K562 (cell line): ENCODE measurements at regions not wholly inside any gene's neighbourhood (a gene's known extent, or its start where the extent isn't known, plus 50 kb on each side); places are given as distances from the start of the nearest gene placed in this dataset.

ENCODE experiments used
- NRF1 ChIP-seq, 2 experiments: fragments of 450-650 bp; IDR thresholded peaks in 1 of 2; conservative IDR thresholded peaks in 1 of 2; 2 replicates each; pipeline ENCODE4 v1.6.1; 2014; ENCODE audit warnings: mild to moderate bottlenecking in 2 of 2
- RBM25 ChIP-seq: fragments of 200-400 bp; formaldehyde crosslinking; IDR thresholded peaks from 2 replicates; pipeline ENCODE4 v1.6.1; 2018; ENCODE audit warnings: low read length, low read depth, moderate library complexity; ENCODE audit not compliant: severe bottlenecking
- RUNX1 ChIP-seq: sonication (generic); IDR thresholded peaks from 2 replicates; pipeline ENCODE4 v1.6.1; 2016; ENCODE audit warnings: antibody characterized with exemption, low read depth
- ZNF740 ChIP-seq, 3 experiments: fragments of 200-800 bp in 1 of 3; sonication (Bioruptor generic) in 1 of 3; sonication (generic) in 1 of 3; formaldehyde crosslinking in 1 of 3; IDR thresholded peaks; 2 replicates each; pipeline versions ENCODE4 v1.6.1 to v1.8.0; 2016 to 2022; ENCODE audit warnings: mild to moderate bottlenecking in 2 of 3, missing compliant biosample characterization in 2 of 3, missing genetic modification characterization in 2 of 3, missing genetic modification reagents in 1 of 3
- TF ChIP-seq, protein P1 (sequence below): fragments of 450-650 bp; IDR thresholded peaks from 2 replicates; pipeline ENCODE4 v1.6.1; 2016; ENCODE audit warnings: mild to moderate bottlenecking, moderate library complexity

DNA sequence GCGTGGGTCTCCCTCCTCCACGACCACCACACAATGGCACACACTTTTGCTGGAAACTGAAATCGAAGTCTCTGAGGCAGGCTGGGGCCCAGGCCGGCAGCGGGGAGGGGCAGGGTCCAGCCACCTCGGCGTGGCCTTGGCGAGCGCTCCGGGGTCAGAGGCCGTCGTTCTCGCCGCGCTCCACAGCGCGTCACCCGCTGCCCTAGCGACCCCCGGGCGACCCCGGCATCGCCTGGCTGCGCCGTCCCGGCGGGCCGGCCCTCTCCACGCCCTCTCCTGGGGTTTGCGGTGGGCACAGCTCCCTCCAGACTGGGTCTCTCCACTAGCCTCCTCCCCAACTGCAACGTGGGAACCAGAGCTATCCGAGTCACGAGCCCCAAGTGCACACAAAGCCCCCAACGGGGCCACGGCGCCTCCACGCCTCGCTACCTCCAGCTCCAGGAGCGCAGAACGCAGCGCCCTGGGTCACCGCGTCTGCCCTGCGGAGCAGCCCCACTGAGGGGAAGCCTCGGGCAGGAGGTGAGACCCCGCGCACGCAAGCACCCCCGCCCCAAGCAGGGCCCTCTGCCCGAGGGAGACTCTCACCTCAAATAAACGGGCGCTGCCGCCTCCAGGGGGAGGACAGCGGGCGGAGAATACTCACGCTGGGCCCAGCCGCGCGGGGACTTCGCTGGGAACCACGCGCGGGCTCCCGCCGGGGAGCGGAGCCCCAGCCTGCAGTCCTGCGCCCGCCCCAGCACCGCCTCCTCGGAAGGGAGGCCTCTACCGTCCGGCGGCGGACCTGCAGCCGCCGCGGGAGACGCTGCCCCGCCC lies 134.0 kb upstream of the BARHL2 start (continued):
- TF ChIP-seq, protein P1, sequence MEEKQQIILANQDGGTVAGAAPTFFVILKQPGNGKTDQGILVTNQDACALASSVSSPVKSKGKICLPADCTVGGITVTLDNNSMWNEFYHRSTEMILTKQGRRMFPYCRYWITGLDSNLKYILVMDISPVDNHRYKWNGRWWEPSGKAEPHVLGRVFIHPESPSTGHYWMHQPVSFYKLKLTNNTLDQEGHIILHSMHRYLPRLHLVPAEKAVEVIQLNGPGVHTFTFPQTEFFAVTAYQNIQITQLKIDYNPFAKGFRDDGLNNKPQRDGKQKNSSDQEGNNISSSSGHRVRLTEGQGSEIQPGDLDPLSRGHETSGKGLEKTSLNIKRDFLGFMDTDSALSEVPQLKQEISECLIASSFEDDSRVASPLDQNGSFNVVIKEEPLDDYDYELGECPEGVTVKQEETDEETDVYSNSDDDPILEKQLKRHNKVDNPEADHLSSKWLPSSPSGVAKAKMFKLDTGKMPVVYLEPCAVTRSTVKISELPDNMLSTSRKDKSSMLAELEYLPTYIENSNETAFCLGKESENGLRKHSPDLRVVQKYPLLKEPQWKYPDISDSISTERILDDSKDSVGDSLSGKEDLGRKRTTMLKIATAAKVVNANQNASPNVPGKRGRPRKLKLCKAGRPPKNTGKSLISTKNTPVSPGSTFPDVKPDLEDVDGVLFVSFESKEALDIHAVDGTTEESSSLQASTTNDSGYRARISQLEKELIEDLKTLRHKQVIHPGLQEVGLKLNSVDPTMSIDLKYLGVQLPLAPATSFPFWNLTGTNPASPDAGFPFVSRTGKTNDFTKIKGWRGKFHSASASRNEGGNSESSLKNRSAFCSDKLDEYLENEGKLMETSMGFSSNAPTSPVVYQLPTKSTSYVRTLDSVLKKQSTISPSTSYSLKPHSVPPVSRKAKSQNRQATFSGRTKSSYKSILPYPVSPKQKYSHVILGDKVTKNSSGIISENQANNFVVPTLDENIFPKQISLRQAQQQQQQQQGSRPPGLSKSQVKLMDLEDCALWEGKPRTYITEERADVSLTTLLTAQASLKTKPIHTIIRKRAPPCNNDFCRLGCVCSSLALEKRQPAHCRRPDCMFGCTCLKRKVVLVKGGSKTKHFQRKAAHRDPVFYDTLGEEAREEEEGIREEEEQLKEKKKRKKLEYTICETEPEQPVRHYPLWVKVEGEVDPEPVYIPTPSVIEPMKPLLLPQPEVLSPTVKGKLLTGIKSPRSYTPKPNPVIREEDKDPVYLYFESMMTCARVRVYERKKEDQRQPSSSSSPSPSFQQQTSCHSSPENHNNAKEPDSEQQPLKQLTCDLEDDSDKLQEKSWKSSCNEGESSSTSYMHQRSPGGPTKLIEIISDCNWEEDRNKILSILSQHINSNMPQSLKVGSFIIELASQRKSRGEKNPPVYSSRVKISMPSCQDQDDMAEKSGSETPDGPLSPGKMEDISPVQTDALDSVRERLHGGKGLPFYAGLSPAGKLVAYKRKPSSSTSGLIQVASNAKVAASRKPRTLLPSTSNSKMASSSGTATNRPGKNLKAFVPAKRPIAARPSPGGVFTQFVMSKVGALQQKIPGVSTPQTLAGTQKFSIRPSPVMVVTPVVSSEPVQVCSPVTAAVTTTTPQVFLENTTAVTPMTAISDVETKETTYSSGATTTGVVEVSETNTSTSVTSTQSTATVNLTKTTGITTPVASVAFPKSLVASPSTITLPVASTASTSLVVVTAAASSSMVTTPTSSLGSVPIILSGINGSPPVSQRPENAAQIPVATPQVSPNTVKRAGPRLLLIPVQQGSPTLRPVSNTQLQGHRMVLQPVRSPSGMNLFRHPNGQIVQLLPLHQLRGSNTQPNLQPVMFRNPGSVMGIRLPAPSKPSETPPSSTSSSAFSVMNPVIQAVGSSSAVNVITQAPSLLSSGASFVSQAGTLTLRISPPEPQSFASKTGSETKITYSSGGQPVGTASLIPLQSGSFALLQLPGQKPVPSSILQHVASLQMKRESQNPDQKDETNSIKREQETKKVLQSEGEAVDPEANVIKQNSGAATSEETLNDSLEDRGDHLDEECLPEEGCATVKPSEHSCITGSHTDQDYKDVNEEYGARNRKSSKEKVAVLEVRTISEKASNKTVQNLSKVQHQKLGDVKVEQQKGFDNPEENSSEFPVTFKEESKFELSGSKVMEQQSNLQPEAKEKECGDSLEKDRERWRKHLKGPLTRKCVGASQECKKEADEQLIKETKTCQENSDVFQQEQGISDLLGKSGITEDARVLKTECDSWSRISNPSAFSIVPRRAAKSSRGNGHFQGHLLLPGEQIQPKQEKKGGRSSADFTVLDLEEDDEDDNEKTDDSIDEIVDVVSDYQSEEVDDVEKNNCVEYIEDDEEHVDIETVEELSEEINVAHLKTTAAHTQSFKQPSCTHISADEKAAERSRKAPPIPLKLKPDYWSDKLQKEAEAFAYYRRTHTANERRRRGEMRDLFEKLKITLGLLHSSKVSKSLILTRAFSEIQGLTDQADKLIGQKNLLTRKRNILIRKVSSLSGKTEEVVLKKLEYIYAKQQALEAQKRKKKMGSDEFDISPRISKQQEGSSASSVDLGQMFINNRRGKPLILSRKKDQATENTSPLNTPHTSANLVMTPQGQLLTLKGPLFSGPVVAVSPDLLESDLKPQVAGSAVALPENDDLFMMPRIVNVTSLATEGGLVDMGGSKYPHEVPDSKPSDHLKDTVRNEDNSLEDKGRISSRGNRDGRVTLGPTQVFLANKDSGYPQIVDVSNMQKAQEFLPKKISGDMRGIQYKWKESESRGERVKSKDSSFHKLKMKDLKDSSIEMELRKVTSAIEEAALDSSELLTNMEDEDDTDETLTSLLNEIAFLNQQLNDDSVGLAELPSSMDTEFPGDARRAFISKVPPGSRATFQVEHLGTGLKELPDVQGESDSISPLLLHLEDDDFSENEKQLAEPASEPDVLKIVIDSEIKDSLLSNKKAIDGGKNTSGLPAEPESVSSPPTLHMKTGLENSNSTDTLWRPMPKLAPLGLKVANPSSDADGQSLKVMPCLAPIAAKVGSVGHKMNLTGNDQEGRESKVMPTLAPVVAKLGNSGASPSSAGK: peak; percentile 85
- TF ChIP-seq ZNF740 (CRISPR knock-in tag; IDR thresholded peaks at IDR 0.05) (0 out of 2 replicates have a peak, but pooled peaks have one; percentile 44), ZNF740 (tag; IDR thresholded peaks at IDR 0.05) (no peak), RBM25 (no peak), NRF1 (conservative IDR thresholded peaks at IDR 0.05 in 1 of 2, IDR thresholded peaks at IDR 0.05 in 1 of 2) (peak; percentile 40 to 62; a peak in 2 of 4 replicates), RUNX1 (no peak)
